DOHH2 (cell line): ENCODE measurements at regions not wholly inside any gene's neighbourhood (a gene's known extent, or its start where the extent isn't known, plus 50 kb on each side); places are given as distances from the start of the nearest gene placed in this dataset.

Experiments used
- CTCF ChIP-seq: fragments of 200-600 bp; sonication (generic); IDR thresholded peaks from one replicate; pipeline ENCODE4 v1.5.1; 2014; ENCODE audit warnings: antibody characterized with exemption, mild to moderate bottlenecking, low read depth, low read length; ENCODE audit not compliant: poor library complexity, severe bottlenecking
- EZH2phosphoT487 ChIP-seq: fragments of 200-600 bp; sonication (generic); IDR thresholded peaks from 2 replicates; pipeline ENCODE4 v1.6.1; 2017; ENCODE audit warnings: borderline replicate concordance, mild to moderate bottlenecking, antibody characterized with exemption, low read length, moderate library complexity, mixed read lengths

- TF ChIP-seq CTCF (no peak), EZH2phosphoT487 (no peak)
Observed at GRCh38 chr2:207240649-207241048, 74.9 kb upstream of the KLF7 start.
